Panc1 (cell line): ENCODE measurements at regions not wholly inside any gene's neighbourhood (a gene's known extent, or its start where the extent isn't known, plus 50 kb on each side); places are given as distances from the start of the nearest gene placed in this dataset.

ENCODE experiments used
- POLR2AphosphoS5 ChIP-seq: IDR thresholded peaks from 2 replicates; pipeline ENCODE4 v1.6.1; 2012; ENCODE audit warnings: mild to moderate bottlenecking, low read depth, low read length, moderate library complexity
- REST ChIP-seq, 2 experiments: IDR thresholded peaks; 2 replicates each; pipeline ENCODE4 v1.6.1; 2011 to 2012; ENCODE audit warnings: low read depth in 2 of 2, control low read depth in 1 of 2, low read length in 1 of 2, mild to moderate bottlenecking in 1 of 2, moderate library complexity in 1 of 2; ENCODE audit not compliant: insufficient read depth in 1 of 2
- SIN3A ChIP-seq: IDR thresholded peaks from 2 replicates; pipeline ENCODE4 v1.6.1; 2012; ENCODE audit warnings: low read depth, mild to moderate bottlenecking, low read length, moderate library complexity, borderline replicate concordance; ENCODE audit not compliant: insufficient read depth
- TCF7L2 ChIP-seq: IDR thresholded peaks from 2 replicates; pipeline ENCODE4 v1.6.1; 2011; ENCODE audit warnings: mild to moderate bottlenecking, low read depth, low read length, inconsistent platforms
- TF ChIP-seq, protein P1 (sequence below): fragments of 450-650 bp; IDR thresholded peaks from 2 replicates; pipeline ENCODE4 v1.5.1; 2017; ENCODE audit warnings: mild to moderate bottlenecking

- TF ChIP-seq, protein P1, sequence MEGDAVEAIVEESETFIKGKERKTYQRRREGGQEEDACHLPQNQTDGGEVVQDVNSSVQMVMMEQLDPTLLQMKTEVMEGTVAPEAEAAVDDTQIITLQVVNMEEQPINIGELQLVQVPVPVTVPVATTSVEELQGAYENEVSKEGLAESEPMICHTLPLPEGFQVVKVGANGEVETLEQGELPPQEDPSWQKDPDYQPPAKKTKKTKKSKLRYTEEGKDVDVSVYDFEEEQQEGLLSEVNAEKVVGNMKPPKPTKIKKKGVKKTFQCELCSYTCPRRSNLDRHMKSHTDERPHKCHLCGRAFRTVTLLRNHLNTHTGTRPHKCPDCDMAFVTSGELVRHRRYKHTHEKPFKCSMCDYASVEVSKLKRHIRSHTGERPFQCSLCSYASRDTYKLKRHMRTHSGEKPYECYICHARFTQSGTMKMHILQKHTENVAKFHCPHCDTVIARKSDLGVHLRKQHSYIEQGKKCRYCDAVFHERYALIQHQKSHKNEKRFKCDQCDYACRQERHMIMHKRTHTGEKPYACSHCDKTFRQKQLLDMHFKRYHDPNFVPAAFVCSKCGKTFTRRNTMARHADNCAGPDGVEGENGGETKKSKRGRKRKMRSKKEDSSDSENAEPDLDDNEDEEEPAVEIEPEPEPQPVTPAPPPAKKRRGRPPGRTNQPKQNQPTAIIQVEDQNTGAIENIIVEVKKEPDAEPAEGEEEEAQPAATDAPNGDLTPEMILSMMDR = no peak
- TF ChIP-seq POLR2AphosphoS5 = no peak
- no peak for TF ChIP-seq TCF7L2
- no peak for TF ChIP-seq SIN3A
- no peak for TF ChIP-seq REST (IDR thresholded peaks at IDR 0.05; ENCODE audit: insufficient read depth in 1 of 2, low read depth in 2 of 2, low read length in 1 of 2)
These were observed 456.5 kb upstream of the ZNF804A start for GRCh38 chr2:184141866-184142265.
